ENCODE measurements at regions not wholly inside any gene's neighbourhood (a gene's known extent, or its start where the extent isn't known, plus 50 kb on each side); places are given as distances from the start of the nearest gene placed in this dataset.

- TF ChIP-seq ZNF274 (IDR thresholded peaks at IDR 0.05; ENCODE audit: low read depth, low read length) (no peak), YY1 (IDR thresholded peaks at IDR 0.05; ENCODE audit: insufficient read depth, insufficient read length) (no peak), SUZ12 (IDR thresholded peaks at IDR 0.05; ENCODE audit: extremely low read depth, insufficient read depth, insufficient read length) (no peak)
- DNase-seq (ENCODE audit: low read depth, low spot score) = no peak
- no peak overlapping the region for H3K4me3 ChIP-seq (ENCODE audit: insufficient read length, low read depth)
- H3K9ac ChIP-seq (ENCODE audit: insufficient read length, low read depth) = no peak overlapping the region
- H3K9me3 ChIP-seq (ENCODE audit: insufficient read depth, low read length) = no peaks in the 10 kb centered on the region
- no peaks in the 10 kb centered on the region for H3K27me3 ChIP-seq (ENCODE audit: insufficient read depth, insufficient read length)
- H3K36me3 ChIP-seq (ENCODE audit: insufficient read depth, insufficient read length, low read length) = no peaks in the 10 kb centered on the region
- H3K4me1 ChIP-seq (ENCODE audit: insufficient read depth, insufficient read length) = no peaks in the 10 kb centered on the region
These were observed 198.8 kb downstream of the IRS1 start for GRCh38 chr2:226600802-226601201.

DNA sequence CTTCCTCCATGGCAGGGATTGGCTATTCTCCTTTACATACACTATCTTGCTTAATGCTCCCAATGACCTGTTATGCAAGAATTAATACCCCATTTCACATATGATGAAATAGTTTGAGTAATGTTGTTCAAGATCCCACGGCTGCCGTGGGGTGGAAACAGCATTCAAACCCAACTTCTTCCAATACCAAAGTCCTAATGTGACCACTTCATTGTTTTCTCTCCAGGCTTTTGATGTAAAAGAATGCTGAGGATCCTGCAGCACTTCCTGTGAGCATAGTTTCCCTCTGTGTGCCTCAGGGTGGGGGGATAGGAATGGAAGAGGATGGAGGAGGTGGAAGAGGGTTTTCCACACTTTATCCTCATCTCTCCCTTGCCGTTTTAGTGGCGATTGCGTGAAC lies 199.4 kb downstream of the IRS1 start:
- no peaks in the 10 kb centered on the region for H3K9me3 ChIP-seq (ENCODE audit: insufficient read depth, low read length)
- no peaks in the 10 kb centered on the region for H3K27me3 ChIP-seq (ENCODE audit: insufficient read depth, insufficient read length)
- peak; percentile 15 for DNase-seq (ENCODE audit: low read depth, low spot score)
- no peak overlapping the region for H3K4me3 ChIP-seq (ENCODE audit: insufficient read length, low read depth)
- no peaks in the 10 kb centered on the region for H3K4me1 ChIP-seq (ENCODE audit: insufficient read depth, insufficient read length)
- no peaks in the 10 kb centered on the region for H3K36me3 ChIP-seq (ENCODE audit: insufficient read depth, insufficient read length, low read length)
- no peak overlapping the region for H3K9ac ChIP-seq (ENCODE audit: insufficient read length, low read depth)
- TF ChIP-seq SUZ12 (IDR thresholded peaks at IDR 0.05; ENCODE audit: extremely low read depth, insufficient read depth, insufficient read length) = no peak
- TF ChIP-seq ZNF274 (IDR thresholded peaks at IDR 0.05; ENCODE audit: low read depth, low read length) = no peak
- TF ChIP-seq YY1 (IDR thresholded peaks at IDR 0.05; ENCODE audit: insufficient read depth, insufficient read length) = no peak

- TF ChIP-seq SUZ12 (IDR thresholded peaks at IDR 0.05; ENCODE audit: extremely low read depth, insufficient read depth, insufficient read length) (no peak), YY1 (IDR thresholded peaks at IDR 0.05; ENCODE audit: insufficient read depth, insufficient read length) (no peak), ZNF274 (IDR thresholded peaks at IDR 0.05; ENCODE audit: low read depth, low read length) (no peak)
- Histone ChIP-seq H3K4me1 (ENCODE audit: insufficient read depth, insufficient read length) (no peaks in the 10 kb centered on the region), H3K9me3 (ENCODE audit: insufficient read depth, low read length) (peaks cover 5% of the 10 kb centered on the region), H3K36me3 (ENCODE audit: insufficient read depth, insufficient read length, low read length) (no peaks in the 10 kb centered on the region), H3K27me3 (ENCODE audit: insufficient read depth, insufficient read length) (no peaks in the 10 kb centered on the region), H3K4me3 (ENCODE audit: insufficient read length, low read depth) (no peak overlapping the region), H3K9ac (ENCODE audit: insufficient read length, low read depth) (no peak overlapping the region)
- DNase-seq (ENCODE audit: low read depth, low spot score) = no peak
These were observed 210.6 kb downstream of the IRS1 start for GRCh38 chr2:226589043-226589442.

DNA sequence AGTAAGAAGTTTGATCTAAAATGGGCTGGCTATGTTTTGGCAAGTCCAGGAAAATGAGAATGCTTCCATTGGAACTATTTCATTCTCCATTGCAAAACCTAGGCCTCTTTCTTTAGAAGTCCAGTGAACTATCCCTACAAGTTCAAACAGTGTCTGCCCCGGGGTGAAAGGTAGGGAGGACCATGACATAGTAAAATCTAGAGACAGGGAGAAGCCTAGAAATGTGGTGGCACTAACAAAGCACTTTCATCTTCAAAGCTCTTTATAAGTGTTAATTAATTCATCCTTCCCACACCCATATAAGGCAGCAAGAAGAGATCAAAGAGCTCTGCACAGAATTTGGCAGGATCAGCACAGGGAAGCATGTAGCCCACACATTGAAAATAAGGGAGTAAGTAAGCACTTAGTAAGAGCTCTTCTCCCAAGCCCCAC lies 214.5 kb downstream of the IRS1 start:
- no peak overlapping the region for H3K9ac ChIP-seq (ENCODE audit: insufficient read length, low read depth)
- DNase-seq (ENCODE audit: low read depth, low spot score) = no peak
- TF ChIP-seq YY1 (IDR thresholded peaks at IDR 0.05; ENCODE audit: insufficient read depth, insufficient read length) (no peak), ZNF274 (IDR thresholded peaks at IDR 0.05; ENCODE audit: low read depth, low read length) (no peak), SUZ12 (IDR thresholded peaks at IDR 0.05; ENCODE audit: extremely low read depth, insufficient read depth, insufficient read length) (no peak)
- H3K4me1 ChIP-seq (ENCODE audit: insufficient read depth, insufficient read length) = no peaks in the 10 kb centered on the region
- no peak overlapping the region for H3K4me3 ChIP-seq (ENCODE audit: insufficient read length, low read depth)
- H3K27me3 ChIP-seq (ENCODE audit: insufficient read depth, insufficient read length) = no peaks in the 10 kb centered on the region
- H3K36me3 ChIP-seq (ENCODE audit: insufficient read depth, insufficient read length, low read length) = no peaks in the 10 kb centered on the region
- peaks cover 6% of the 10 kb centered on the region; the same call in 1 of the 2 replicates for H3K9me3 ChIP-seq (ENCODE audit: insufficient read depth, low read length)

DNA sequence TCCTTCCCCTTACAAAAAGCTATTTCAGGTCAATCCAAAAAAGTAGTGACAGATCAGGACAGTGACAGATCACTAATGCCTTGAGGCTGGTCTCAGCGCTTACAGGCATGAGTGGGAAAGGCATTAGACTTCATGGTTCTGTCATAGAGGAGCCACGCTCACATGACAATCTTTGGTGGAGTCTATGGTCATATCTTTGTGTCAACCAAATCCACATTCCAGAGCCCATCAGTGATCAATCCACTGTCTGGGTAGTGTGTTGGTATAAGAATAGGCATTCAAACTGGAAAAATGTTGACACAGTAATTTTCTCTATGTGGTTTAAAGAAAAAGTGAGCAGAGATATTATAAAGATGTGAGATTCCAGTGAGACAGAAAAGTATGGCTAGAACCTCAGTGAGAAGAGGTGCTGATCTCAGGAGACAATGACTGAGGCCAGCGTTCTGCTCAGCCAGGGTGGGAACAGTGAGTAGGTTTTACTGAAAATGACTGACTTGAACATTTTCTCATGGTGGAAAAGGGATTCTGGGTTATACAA lies 215.0 kb downstream of the IRS1 start:
- Histone ChIP-seq H3K36me3 (ENCODE audit: insufficient read depth, insufficient read length, low read length) (no peaks in the 10 kb centered on the region), H3K27me3 (ENCODE audit: insufficient read depth, insufficient read length) (no peaks in the 10 kb centered on the region), H3K4me3 (ENCODE audit: insufficient read length, low read depth) (no peak overlapping the region), H3K9ac (ENCODE audit: insufficient read length, low read depth) (no peak overlapping the region), H3K4me1 (ENCODE audit: insufficient read depth, insufficient read length) (no peaks in the 10 kb centered on the region), H3K9me3 (ENCODE audit: insufficient read depth, low read length) (peaks cover 6% of the 10 kb centered on the region; the same call in 1 of the 2 replicates)
- no peak for TF ChIP-seq YY1 (IDR thresholded peaks at IDR 0.05; ENCODE audit: insufficient read depth, insufficient read length)
- TF ChIP-seq ZNF274 (IDR thresholded peaks at IDR 0.05; ENCODE audit: low read depth, low read length) = no peak
- DNase-seq (ENCODE audit: low read depth, low spot score) = no peak

DNA sequence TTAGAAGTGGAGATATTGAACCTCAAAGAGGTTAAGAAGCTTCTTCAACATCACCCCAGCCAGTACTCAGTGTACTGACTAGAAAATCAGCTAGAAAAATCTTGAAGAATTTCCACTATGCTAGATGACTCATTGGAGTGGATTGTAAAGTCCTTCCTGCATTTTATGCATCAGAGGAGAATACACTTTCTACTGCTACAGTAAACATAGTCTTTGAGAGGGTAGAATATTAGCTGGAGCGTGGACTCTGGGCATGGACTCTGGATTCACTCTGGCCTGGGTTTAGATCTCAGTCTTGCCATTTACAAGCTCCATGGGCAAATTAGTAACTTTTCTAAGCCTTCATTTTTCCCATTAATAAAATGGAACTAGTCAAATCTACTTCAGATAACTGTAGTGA lies 215.9 kb downstream of the IRS1 start:
- H3K36me3 ChIP-seq (ENCODE audit: insufficient read depth, insufficient read length, low read length) = no peaks in the 10 kb centered on the region
- TF ChIP-seq ZNF274 (IDR thresholded peaks at IDR 0.05; ENCODE audit: low read depth, low read length) (no peak), YY1 (IDR thresholded peaks at IDR 0.05; ENCODE audit: insufficient read depth, insufficient read length) (no peak), SUZ12 (IDR thresholded peaks at IDR 0.05; ENCODE audit: extremely low read depth, insufficient read depth, insufficient read length) (no peak)
- no peaks in the 10 kb centered on the region for H3K4me1 ChIP-seq (ENCODE audit: insufficient read depth, insufficient read length)
- no peaks in the 10 kb centered on the region for H3K27me3 ChIP-seq (ENCODE audit: insufficient read depth, insufficient read length)
- peak; percentile 5 for DNase-seq (ENCODE audit: low read depth, low spot score)
- H3K4me3 ChIP-seq (ENCODE audit: insufficient read length, low read depth) = no peak overlapping the region
- peaks cover 6% of the 10 kb centered on the region; the same call in 1 of the 2 replicates for H3K9me3 ChIP-seq (ENCODE audit: insufficient read depth, low read length)
- H3K9ac ChIP-seq (ENCODE audit: insufficient read length, low read depth) = no peak overlapping the region

DNA sequence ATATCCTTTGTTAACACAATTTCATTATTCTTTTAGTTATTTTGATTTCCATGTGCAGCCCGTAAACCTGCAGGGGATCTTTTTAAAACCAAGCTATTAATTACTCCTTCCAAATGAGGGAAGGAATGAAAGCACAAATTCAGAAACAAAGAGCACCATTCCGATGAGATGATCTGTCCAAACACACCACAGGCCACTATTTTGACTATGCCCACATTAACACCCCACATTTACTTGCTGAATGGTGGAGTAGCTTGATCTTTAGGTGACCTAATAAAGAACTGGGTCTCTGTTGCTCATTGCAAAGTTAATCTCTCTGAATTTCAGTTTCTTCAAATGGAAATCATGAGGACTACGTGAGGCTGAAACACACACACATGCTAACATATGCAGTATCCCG lies 218.0 kb downstream of the IRS1 start:
- Histone ChIP-seq H3K9me3 (ENCODE audit: insufficient read depth, low read length) (0 out of 2 replicates have a peak, but pooled peaks cover 6% of the 10 kb centered on the region), H3K9ac (ENCODE audit: insufficient read length, low read depth) (no peak overlapping the region), H3K4me1 (ENCODE audit: insufficient read depth, insufficient read length) (no peaks in the 10 kb centered on the region), H3K36me3 (ENCODE audit: insufficient read depth, insufficient read length, low read length) (no peaks in the 10 kb centered on the region), H3K4me3 (ENCODE audit: insufficient read length, low read depth) (no peak overlapping the region), H3K27me3 (ENCODE audit: insufficient read depth, insufficient read length) (no peaks in the 10 kb centered on the region)
- TF ChIP-seq ZNF274 (IDR thresholded peaks at IDR 0.05; ENCODE audit: low read depth, low read length) = no peak
- no peak for TF ChIP-seq SUZ12 (IDR thresholded peaks at IDR 0.05; ENCODE audit: extremely low read depth, insufficient read depth, insufficient read length)
- TF ChIP-seq YY1 (IDR thresholded peaks at IDR 0.05; ENCODE audit: insufficient read depth, insufficient read length) = no peak
- no peak for DNase-seq (ENCODE audit: low read depth, low spot score)
